GM23338 (cell line): ENCODE measurements at regions not wholly inside any gene's neighbourhood (a gene's known extent, or its start where the extent isn't known, plus 50 kb on each side); places are given as distances from the start of the nearest gene placed in this dataset.

Experiments used
- CREB1 ChIP-seq: fragments of 250-450 bp; sonication (Bioruptor Pico); IDR thresholded peaks from 2 replicates; pipeline ENCODE4 v1.5.0; 2020; ENCODE audit warnings: low read depth, mild to moderate bottlenecking, moderate library complexity
- EZH2 ChIP-seq: fragments of 200-600 bp; sonication (generic); IDR thresholded peaks from one replicate; pipeline ENCODE4 v1.8.0; 2017; ENCODE audit warnings: antibody characterized with exemption, mild to moderate bottlenecking, low read depth; ENCODE audit not compliant: unreplicated experiment
- POLR2AphosphoS5 ChIP-seq: IDR thresholded peaks from 2 replicates; pipeline ENCODE4 v1.6.1; 2016; ENCODE audit warnings: antibody characterized with exemption, low read depth
- ZNF114 ChIP-seq: fragments of 250-450 bp; sonication (Bioruptor Pico); IDR thresholded peaks from 2 replicates; pipeline ENCODE4 v1.5.0; 2020; ENCODE audit warnings: mild to moderate bottlenecking, moderate library complexity
- TF ChIP-seq, protein P1 (sequence below), 2 experiments: fragments of 200-600 bp in 1 of 2; sonication (generic) in 1 of 2; conservative IDR thresholded peaks; 2 replicates each; pipeline versions ENCODE4 v1.5.1 to v1.6.1; 2016 to 2017; ENCODE audit warnings: antibody characterized with exemption in 2 of 2, low read depth in 2 of 2, mild to moderate bottlenecking in 2 of 2, moderate library complexity in 1 of 2
- TF ChIP-seq, protein P2 (sequence below): IDR thresholded peaks from one replicate; pipeline ENCODE4 v1.6.1; 2018; ENCODE audit warnings: antibody characterized with exemption; ENCODE audit not compliant: unreplicated experiment

DNA sequence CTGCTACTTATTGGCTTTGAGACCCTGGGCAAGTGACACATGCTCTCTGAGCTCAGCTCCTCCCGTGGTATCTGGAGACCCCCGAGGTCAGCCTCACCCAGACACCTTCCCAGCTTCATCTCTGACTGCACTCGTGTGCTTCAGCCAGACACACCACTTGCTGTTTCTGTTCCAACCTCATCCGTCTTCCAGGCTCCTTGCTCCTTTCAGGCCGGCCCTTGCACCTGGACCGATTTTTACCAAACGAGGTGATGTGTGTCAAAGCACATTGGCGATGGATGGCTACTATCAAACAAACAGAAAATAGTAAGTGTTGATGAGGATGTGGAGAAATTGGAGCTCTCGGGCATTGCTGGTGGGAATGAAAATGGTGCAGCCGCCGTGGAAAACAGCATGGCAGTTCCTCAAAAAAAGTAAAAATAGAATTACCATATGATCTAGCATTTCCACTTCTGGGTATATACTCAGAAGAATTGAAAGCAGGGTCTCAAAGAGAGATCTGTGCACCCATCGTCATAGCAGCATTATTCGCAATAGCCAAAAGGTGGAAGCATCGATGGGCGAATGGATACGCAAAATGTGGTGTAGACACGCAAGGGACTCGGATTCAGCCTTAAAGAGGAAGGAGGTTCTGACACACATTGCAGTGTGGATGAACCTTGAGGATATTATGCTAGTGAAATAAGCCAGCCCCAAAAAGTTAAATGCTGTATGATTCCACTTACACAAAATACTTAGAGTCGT, 96.1 kb upstream of the IER5L start:
- TF ChIP-seq, protein P1, sequence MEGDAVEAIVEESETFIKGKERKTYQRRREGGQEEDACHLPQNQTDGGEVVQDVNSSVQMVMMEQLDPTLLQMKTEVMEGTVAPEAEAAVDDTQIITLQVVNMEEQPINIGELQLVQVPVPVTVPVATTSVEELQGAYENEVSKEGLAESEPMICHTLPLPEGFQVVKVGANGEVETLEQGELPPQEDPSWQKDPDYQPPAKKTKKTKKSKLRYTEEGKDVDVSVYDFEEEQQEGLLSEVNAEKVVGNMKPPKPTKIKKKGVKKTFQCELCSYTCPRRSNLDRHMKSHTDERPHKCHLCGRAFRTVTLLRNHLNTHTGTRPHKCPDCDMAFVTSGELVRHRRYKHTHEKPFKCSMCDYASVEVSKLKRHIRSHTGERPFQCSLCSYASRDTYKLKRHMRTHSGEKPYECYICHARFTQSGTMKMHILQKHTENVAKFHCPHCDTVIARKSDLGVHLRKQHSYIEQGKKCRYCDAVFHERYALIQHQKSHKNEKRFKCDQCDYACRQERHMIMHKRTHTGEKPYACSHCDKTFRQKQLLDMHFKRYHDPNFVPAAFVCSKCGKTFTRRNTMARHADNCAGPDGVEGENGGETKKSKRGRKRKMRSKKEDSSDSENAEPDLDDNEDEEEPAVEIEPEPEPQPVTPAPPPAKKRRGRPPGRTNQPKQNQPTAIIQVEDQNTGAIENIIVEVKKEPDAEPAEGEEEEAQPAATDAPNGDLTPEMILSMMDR (conservative IDR thresholded peaks at IDR 0.05; ENCODE audit: low read depth in 2 of 2), result no peak
- TF ChIP-seq, protein P2, sequence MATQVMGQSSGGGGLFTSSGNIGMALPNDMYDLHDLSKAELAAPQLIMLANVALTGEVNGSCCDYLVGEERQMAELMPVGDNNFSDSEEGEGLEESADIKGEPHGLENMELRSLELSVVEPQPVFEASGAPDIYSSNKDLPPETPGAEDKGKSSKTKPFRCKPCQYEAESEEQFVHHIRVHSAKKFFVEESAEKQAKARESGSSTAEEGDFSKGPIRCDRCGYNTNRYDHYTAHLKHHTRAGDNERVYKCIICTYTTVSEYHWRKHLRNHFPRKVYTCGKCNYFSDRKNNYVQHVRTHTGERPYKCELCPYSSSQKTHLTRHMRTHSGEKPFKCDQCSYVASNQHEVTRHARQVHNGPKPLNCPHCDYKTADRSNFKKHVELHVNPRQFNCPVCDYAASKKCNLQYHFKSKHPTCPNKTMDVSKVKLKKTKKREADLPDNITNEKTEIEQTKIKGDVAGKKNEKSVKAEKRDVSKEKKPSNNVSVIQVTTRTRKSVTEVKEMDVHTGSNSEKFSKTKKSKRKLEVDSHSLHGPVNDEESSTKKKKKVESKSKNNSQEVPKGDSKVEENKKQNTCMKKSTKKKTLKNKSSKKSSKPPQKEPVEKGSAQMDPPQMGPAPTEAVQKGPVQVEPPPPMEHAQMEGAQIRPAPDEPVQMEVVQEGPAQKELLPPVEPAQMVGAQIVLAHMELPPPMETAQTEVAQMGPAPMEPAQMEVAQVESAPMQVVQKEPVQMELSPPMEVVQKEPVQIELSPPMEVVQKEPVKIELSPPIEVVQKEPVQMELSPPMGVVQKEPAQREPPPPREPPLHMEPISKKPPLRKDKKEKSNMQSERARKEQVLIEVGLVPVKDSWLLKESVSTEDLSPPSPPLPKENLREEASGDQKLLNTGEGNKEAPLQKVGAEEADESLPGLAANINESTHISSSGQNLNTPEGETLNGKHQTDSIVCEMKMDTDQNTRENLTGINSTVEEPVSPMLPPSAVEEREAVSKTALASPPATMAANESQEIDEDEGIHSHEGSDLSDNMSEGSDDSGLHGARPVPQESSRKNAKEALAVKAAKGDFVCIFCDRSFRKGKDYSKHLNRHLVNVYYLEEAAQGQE, result no peak
- TF ChIP-seq CREB1 (CRISPR knock-in tag), result no peak
- TF ChIP-seq ZNF114 (CRISPR knock-in tag), result no peak
- no peak for TF ChIP-seq POLR2AphosphoS5
- no peak for TF ChIP-seq EZH2
